ENCODE measurements at regions not wholly inside any gene's neighbourhood (a gene's known extent, or its start where the extent isn't known, plus 50 kb on each side); places are given as distances from the start of the nearest gene placed in this dataset.

DNA sequence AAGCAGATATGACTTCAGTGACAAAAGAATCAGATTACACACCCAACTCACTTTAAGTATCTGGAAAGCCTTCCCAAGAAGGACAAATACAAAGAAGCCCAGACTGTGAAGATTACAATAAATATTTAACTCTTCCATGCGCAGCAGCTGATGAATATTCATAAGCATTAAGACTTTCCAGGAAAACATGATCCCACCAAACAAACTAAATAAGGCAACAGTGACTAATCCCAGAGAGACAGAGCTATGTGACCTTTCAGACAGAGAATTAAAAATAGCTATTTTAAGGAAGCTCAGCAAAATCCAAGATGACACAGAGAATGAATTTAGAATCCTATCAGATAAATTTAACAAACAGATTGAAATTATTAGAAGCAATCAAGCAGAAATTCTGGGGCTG lies 108.2 kb upstream of the UBE2E3 start:
- Histone ChIP-seq H2AFZ (ENCODE audit: low read length) (no peak overlapping the region), H3K9me2 (replicated peaks; ENCODE audit: insufficient read depth, low read length) (no peaks in the 10 kb centered on the region), H3K27me3 (replicated peaks; ENCODE audit: insufficient read depth, low read length) (no peaks in the 10 kb centered on the region), H3F3A (ENCODE audit: insufficient read depth, low read length) (no peaks in the 10 kb centered on the region), H3K9me3 (replicated peaks; ENCODE audit: insufficient read depth, low read length) (no peaks in the 10 kb centered on the region), H4K20me1 (ENCODE audit: insufficient read depth, low read length) (no peaks in the 10 kb centered on the region), H3K4me3 (ENCODE audit: low read length) (no peak overlapping the region), H3K36me3 (replicated peaks; ENCODE audit: insufficient read depth, low read length) (no peaks in the 10 kb centered on the region), H3K27ac (ENCODE audit: low read length) (no peak overlapping the region), H3K4me1 (ENCODE audit: low read length) (no peaks in the 10 kb centered on the region), H3K9ac (ENCODE audit: low read length) (no peak overlapping the region), H3K4me2 (ENCODE audit: low read depth, low read length) (no peak overlapping the region), H3K79me2 (ENCODE audit: low read length) (no peaks in the 10 kb centered on the region)
- DNase-seq, result no peak
- TF ChIP-seq, protein P1, sequence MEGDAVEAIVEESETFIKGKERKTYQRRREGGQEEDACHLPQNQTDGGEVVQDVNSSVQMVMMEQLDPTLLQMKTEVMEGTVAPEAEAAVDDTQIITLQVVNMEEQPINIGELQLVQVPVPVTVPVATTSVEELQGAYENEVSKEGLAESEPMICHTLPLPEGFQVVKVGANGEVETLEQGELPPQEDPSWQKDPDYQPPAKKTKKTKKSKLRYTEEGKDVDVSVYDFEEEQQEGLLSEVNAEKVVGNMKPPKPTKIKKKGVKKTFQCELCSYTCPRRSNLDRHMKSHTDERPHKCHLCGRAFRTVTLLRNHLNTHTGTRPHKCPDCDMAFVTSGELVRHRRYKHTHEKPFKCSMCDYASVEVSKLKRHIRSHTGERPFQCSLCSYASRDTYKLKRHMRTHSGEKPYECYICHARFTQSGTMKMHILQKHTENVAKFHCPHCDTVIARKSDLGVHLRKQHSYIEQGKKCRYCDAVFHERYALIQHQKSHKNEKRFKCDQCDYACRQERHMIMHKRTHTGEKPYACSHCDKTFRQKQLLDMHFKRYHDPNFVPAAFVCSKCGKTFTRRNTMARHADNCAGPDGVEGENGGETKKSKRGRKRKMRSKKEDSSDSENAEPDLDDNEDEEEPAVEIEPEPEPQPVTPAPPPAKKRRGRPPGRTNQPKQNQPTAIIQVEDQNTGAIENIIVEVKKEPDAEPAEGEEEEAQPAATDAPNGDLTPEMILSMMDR (IDR thresholded peaks at IDR 0.05; ENCODE audit: low read length), result no peak
- TF ChIP-seq EZH2phosphoT487 (IDR thresholded peaks at IDR 0.05; ENCODE audit: low read length), result no peak
- no peak for TF ChIP-seq EZH2 (optimal IDR thresholded peaks at IDR 0.05; ENCODE audit: low read depth, low read length)

DNA sequence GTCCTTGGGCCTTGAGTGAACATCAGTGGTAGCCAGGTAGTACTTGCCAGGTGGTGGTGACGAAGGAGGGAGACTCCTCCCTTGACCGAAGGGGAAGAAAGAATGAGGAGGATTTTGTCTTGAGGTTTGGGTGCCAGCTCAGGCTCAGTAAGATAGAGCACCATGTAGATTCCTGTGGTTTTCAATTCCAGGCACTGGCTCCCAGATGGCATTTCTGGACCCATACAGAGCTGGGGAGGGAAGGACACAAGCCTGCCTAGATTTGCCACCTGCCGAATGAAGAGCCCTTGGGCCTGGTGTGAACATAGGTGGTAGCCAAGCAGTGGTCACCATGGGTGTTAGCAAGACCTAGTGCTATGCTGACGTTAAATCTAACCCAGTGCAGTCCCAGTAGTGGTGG lies 108.8 kb upstream of the UBE2E3 start:
- Histone ChIP-seq H3K27me3 (replicated peaks; ENCODE audit: insufficient read depth, low read length) (no peaks in the 10 kb centered on the region), H3F3A (ENCODE audit: insufficient read depth, low read length) (no peaks in the 10 kb centered on the region), H3K4me2 (ENCODE audit: low read depth, low read length) (no peak overlapping the region), H3K79me2 (ENCODE audit: low read length) (no peaks in the 10 kb centered on the region), H3K27ac (ENCODE audit: low read length) (no peak overlapping the region), H3K4me1 (ENCODE audit: low read length) (no peaks in the 10 kb centered on the region), H3K9ac (ENCODE audit: low read length) (no peak overlapping the region), H3K4me3 (ENCODE audit: low read length) (no peak overlapping the region), H2AFZ (ENCODE audit: low read length) (no peak overlapping the region), H3K9me3 (replicated peaks; ENCODE audit: insufficient read depth, low read length) (no peaks in the 10 kb centered on the region), H4K20me1 (ENCODE audit: insufficient read depth, low read length) (no peaks in the 10 kb centered on the region), H3K36me3 (replicated peaks; ENCODE audit: insufficient read depth, low read length) (no peaks in the 10 kb centered on the region), H3K9me2 (replicated peaks; ENCODE audit: insufficient read depth, low read length) (no peaks in the 10 kb centered on the region)
- no peak for DNase-seq
- TF ChIP-seq, protein P1 (IDR thresholded peaks at IDR 0.05; ENCODE audit: low read length), result no peak
- TF ChIP-seq EZH2phosphoT487 (IDR thresholded peaks at IDR 0.05; ENCODE audit: low read length), result no peak
- TF ChIP-seq EZH2 (optimal IDR thresholded peaks at IDR 0.05; ENCODE audit: low read depth, low read length), result no peak

DNA sequence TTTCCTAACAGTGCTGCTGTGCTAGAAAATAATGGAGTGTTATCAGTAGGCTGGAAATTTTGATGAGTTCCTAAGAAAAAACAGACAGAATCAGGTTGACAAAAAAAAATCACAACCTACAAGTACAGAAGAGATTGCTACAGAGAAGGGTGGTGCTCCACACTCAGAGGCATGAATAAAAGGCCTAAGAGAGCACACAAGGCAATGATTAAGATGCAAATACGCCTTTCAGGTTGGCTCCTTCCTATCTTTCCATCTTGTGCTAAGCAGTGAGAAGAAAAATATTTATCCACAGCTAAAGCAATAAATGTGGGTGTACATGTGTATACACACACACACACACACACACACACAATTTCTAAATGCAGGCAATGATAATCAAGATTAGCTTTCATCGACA lies 130.6 kb upstream of the UBE2E3 start:
- no peaks in the 10 kb centered on the region for H3K79me2 ChIP-seq (ENCODE audit: low read length)
- H2AFZ ChIP-seq (ENCODE audit: low read length), result no peak overlapping the region
- no peaks in the 10 kb centered on the region for H3K9me2 ChIP-seq (replicated peaks; ENCODE audit: insufficient read depth, low read length)
- no peaks in the 10 kb centered on the region for H3K9me3 ChIP-seq (replicated peaks; ENCODE audit: insufficient read depth, low read length)
- H3K4me3 ChIP-seq (ENCODE audit: low read length), result no peak overlapping the region
- no peaks in the 10 kb centered on the region for H3K4me1 ChIP-seq (ENCODE audit: low read length)
- no peak overlapping the region for H3K27ac ChIP-seq (ENCODE audit: low read length)
- no peaks in the 10 kb centered on the region for H3K36me3 ChIP-seq (replicated peaks; ENCODE audit: insufficient read depth, low read length)
- no peak for DNase-seq
- TF ChIP-seq EZH2phosphoT487 (IDR thresholded peaks at IDR 0.05; ENCODE audit: low read length) (no peak), EZH2 (optimal IDR thresholded peaks at IDR 0.05; ENCODE audit: low read depth, low read length) (no peak)
- TF ChIP-seq, protein P1 (IDR thresholded peaks at IDR 0.05; ENCODE audit: low read length), result no peak
- H3K9ac ChIP-seq (ENCODE audit: low read length), result no peak overlapping the region
- no peaks in the 10 kb centered on the region for H4K20me1 ChIP-seq (ENCODE audit: insufficient read depth, low read length)
- no peaks in the 10 kb centered on the region for H3F3A ChIP-seq (ENCODE audit: insufficient read depth, low read length)
- H3K27me3 ChIP-seq (replicated peaks; ENCODE audit: insufficient read depth, low read length), result no peaks in the 10 kb centered on the region
- no peak overlapping the region for H3K4me2 ChIP-seq (ENCODE audit: low read depth, low read length)
